ENCODE measurements at regions not wholly inside any gene's neighbourhood (a gene's known extent, or its start where the extent isn't known, plus 50 kb on each side); places are given as distances from the start of the nearest gene placed in this dataset.

GRCh38 chrX:151476604-151477303, 79.7 kb downstream of the VMA21 start:
- in situ Hi-C loops (cut with HindIII; ENCODE audit: low sequenced_read_pairs): no loop called here

- in situ Hi-C loops (cut with HindIII; ENCODE audit: low sequenced_read_pairs): no loop called here
Measured at GRCh38 chrX:151478058-151478457, 81.1 kb downstream of the VMA21 start.

- in situ Hi-C loops (cut with HindIII; ENCODE audit: low sequenced_read_pairs): no loop called here
Measured at GRCh38 chrX:151488677-151489076, 74.8 kb upstream of the PASD1 start.

GRCh38 chrX:151505796-151506195, 57.7 kb upstream of the PASD1 start:
- in situ Hi-C loops (cut with HindIII; ENCODE audit: low sequenced_read_pairs): no loop called here

- in situ Hi-C loops (cut with HindIII; ENCODE audit: low sequenced_read_pairs): loop anchor here (5.0 kb wide), 1 partner anchor 92 kb away; no protein-coding TSS in a partner anchor
Measured at GRCh38 chrX:151510203-151510602, 53.3 kb upstream of the PASD1 start.

- in situ Hi-C loops (cut with HindIII; ENCODE audit: low sequenced_read_pairs): loop anchor here (5.0 kb wide), 1 partner anchor 89 kb away; no protein-coding TSS in a partner anchor
Measured at GRCh38 chrX:151513472-151513871, 50.0 kb upstream of the PASD1 start.

Measured in endothelial cell of hepatic sinusoid (primary cell).